ENCODE measurements at regions not wholly inside any gene's neighbourhood (a gene's known extent, or its start where the extent isn't known, plus 50 kb on each side); places are given as distances from the start of the nearest gene placed in this dataset.
"Not testable (repeated sequence)": the region's sequence is repeated elsewhere in the genome, so short reads cannot be mapped to it uniquely, and the experiment has no call there.

GRCh38 chr5:57368010-57368409 is 114.6 kb downstream of the ACTBL2 start:
- CTCF ChIA-PET = no interaction called here
- Mint-ChIP-seq H3K4me1 (no peaks in the 10 kb centered on the region), H3K27ac (no peak overlapping the region), H3K36me3 (no peaks in the 10 kb centered on the region), H3K27me3 (no peaks in the 10 kb centered on the region), H3K9me3 (no peaks in the 10 kb centered on the region), H3K4me3 (no peak overlapping the region)
- no peak for DNase-seq

DNA sequence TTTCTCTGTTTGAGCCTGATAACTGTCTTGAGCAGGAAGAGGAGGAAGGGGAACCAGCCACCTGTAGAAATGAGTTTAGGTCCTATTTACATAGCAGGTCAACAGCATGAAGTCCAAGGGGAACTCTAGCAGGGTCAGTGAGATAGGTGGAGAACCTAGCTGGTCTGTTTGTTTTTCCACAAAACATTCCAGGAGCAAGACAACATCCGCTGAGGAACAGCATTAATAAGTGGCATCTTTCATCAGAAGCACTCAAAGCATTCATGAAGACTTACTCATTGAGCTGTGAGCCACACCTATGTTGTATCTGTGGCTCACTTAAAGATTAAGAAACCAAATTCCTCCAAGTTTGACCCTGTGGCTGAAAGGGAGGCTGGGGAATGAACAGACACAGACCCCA is 115.9 kb downstream of the ACTBL2 start:
- no peaks in the 10 kb centered on the region for H3K9me3 Mint-ChIP-seq
- H3K4me1 Mint-ChIP-seq = no peaks in the 10 kb centered on the region
- H3K27ac Mint-ChIP-seq = no peak overlapping the region
- H3K36me3 Mint-ChIP-seq = no peaks in the 10 kb centered on the region
- CTCF ChIA-PET = no interaction called here
- DNase-seq = no peak
- H3K27me3 Mint-ChIP-seq = no peaks in the 10 kb centered on the region
- no peak overlapping the region for H3K4me3 Mint-ChIP-seq

DNA sequence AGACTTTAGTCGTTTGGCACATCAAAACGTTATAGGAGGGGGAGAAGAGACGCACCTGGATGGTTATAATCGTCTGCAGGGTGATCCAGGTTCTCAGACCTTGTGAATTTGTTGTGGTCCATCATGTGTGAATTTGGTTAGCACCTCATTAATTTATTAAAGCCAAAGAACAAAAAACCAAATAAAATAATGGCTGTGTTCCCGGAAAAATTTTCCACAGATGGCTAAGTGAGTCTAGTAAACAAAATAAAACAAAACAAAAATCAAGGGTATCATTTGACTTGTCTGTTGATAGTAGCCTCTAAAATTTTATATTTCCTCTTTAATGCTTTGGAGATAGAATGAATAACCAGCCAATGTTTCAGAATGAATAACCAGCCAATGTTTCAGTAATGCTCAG is 119.7 kb downstream of the ACTBL2 start:
- Mint-ChIP-seq H3K36me3 (no peaks in the 10 kb centered on the region), H3K4me3 (no peak overlapping the region), H3K27ac (no peak overlapping the region), H3K27me3 (no peaks in the 10 kb centered on the region), H3K9me3 (no peaks in the 10 kb centered on the region), H3K4me1 (no peaks in the 10 kb centered on the region)
- CTCF ChIA-PET = no interaction called here
- no peak for DNase-seq

DNA sequence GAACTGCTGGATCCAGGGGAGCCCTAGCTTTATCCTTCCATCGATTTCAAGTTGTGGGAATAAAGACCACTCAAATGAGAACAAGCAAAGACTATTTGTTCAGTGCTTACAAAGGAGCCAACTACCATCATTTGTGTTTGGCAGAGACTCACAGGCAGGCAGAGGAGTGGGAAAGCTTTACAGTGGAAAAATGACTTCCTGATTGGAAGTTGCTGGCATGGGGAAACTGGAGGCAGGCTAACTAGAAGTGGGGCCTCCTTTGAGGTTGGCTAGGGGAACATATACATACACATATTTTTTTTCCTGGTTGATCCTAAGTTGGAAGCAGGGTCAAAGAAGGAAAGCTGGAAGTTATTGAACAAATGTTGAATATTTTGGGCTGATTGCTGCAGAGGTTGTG is 121.7 kb downstream of the ACTBL2 start:
- Mint-ChIP-seq H3K9me3 (no peaks in the 10 kb centered on the region), H3K4me3 (no peak overlapping the region), H3K4me1 (no peaks in the 10 kb centered on the region), H3K36me3 (no peaks in the 10 kb centered on the region), H3K27ac (no peak overlapping the region), H3K27me3 (no peaks in the 10 kb centered on the region)
- DNase-seq = no peak
- CTCF ChIA-PET = no interaction called here

DNA sequence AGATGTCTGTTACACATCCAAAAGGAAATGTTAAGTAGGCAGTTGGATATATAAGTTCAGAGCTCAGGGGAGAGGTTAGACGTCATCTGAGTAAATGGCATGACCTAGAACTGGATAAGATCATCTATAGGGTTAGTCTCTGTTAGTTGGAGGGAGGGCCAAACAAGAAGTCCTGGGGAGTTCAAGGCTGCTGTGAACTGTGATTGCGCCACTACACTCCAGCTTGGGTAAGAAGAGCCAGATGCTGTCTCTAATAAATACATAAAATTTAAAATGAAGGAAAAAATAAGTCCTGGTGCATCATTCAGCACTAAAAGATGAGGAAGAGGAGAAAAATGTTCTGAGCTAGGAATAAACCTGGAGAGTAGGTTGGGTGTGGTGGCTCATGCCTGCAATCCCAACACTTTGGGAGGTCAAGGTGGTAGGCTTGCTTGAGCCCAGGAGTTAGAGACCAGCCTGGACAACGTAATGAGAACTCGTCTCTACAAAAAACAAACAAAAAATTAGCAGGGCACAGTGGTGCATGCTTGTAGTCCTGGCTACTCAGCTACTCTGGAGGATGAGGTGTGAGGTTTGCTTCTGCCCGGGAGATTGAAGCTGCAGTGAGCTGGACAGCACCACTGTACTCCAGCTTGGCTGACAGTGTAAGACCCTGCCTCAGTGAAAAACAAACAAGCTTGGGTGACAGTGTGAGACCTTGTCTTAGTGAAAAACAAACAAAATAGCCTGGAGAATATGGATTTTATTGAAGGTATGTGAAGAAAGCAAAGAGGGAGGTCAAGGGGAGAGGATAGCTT is 123.6 kb downstream of the ACTBL2 start:
- Mint-ChIP-seq H3K27me3 (no peaks in the 10 kb centered on the region), H3K9me3 (no peaks in the 10 kb centered on the region), H3K27ac (no peak overlapping the region), H3K4me3 (no peak overlapping the region), H3K36me3 (no peaks in the 10 kb centered on the region), H3K4me1 (no peaks in the 10 kb centered on the region)
- CTCF ChIA-PET = no interaction called here
- no peak for DNase-seq

- DNase-seq, H3K4me1 Mint-ChIP-seq, H3K27ac Mint-ChIP-seq, H3K36me3 Mint-ChIP-seq, CTCF ChIA-PET, H3K27me3 Mint-ChIP-seq, H3K4me3 Mint-ChIP-seq, H3K9me3 Mint-ChIP-seq: not testable (repeated sequence)
Observed at GRCh38 chr5:57356850-57357249, 125.8 kb downstream of the ACTBL2 start.

DNA sequence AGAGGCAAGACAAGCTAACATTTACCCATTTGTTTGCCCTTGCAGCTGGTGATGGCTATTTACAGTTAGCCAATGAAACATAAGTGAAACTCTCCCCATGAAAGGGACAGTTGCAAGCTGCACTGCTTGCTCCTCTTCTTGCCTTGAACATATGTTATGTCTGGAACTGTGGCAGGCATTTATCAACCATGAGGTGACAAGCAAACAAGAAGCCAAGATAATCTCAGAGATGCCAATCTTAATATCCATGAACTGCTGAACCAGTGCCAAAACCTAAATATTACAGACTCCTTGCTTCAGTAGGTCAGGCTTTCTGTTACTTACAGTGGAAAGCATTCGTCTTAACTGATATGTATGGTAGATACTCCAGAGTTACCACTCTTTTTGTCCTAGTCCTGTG is 133.4 kb downstream of the ACTBL2 start:
- H3K9me3 Mint-ChIP-seq = no peaks in the 10 kb centered on the region
- H3K4me3 Mint-ChIP-seq = no peak overlapping the region
- H3K27me3 Mint-ChIP-seq = peaks cover 4% of the 10 kb centered on the region
- CTCF ChIA-PET = no interaction called here
- no peak for DNase-seq
- H3K27ac Mint-ChIP-seq = no peak overlapping the region
- H3K4me1 Mint-ChIP-seq = no peaks in the 10 kb centered on the region
- no peaks in the 10 kb centered on the region for H3K36me3 Mint-ChIP-seq

DNA sequence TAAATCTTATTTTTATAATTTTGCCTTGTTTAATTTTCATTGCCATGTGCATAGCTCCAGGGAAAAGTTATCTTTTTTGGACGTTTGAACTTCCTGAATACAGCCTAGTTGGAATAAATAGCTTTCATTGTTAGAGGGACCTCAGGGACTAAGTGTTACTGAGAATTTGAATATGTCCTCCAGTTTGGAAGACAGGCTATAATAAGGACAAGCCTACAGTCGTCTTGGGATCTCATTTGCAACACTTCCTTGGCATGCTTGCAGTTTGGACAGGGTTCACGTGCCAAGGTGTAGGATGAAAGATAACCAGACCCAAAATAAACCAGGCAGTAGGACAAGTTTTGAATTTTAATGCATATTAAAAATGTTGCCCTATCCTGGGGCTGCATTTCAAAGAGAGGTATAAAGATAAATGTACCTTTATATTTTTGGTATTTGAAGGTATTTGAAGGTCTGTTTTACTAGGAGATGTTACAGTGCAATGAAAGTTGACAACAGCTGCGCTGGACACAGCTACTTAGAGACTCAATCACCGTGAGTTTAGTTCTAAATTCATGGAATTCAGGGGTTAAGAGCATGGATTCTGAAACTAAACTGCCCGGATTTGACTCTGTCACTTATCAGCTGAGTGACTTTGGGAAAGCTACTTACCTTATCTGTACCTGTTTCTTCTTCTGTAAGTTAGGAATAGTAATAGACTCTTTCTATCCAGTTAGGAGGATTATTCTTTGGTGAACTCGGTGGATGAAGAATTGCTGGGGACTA is 134.1 kb downstream of the ACTBL2 start:
- H3K4me1 Mint-ChIP-seq = no peaks in the 10 kb centered on the region
- H3K27ac Mint-ChIP-seq = no peak overlapping the region
- H3K9me3 Mint-ChIP-seq = no peaks in the 10 kb centered on the region
- DNase-seq = no peak
- CTCF ChIA-PET = no interaction called here
- no peaks in the 10 kb centered on the region for H3K36me3 Mint-ChIP-seq
- no peak overlapping the region for H3K4me3 Mint-ChIP-seq
- peaks cover 4% of the 10 kb centered on the region for H3K27me3 Mint-ChIP-seq

DNA sequence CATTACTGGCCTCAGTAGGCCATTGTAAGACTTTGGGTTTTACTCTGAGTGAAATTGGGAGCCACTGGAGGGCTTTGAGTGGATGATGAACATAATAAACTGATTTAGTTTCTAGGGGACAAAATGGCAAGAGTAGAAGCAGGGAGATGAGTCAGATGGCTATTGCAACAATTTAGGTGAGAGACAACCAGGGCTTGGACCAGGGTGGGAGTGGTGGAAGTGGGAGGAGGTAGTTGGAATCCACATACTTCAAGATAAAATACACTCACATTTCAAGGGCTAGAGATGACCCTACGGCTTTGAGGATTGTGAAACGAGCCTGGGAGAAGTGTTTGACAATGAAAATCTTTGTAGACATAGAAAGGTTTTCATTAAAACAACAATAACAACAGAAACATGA is 136.3 kb downstream of the ACTBL2 start:
- Mint-ChIP-seq H3K9me3 (no peaks in the 10 kb centered on the region), H3K4me1 (no peaks in the 10 kb centered on the region), H3K27me3 (peaks cover 4% of the 10 kb centered on the region), H3K27ac (no peak overlapping the region), H3K36me3 (no peaks in the 10 kb centered on the region), H3K4me3 (no peak overlapping the region)
- no peak for DNase-seq
- CTCF ChIA-PET = no interaction called here

GRCh38 chr5:57341380-57341979 is 141.1 kb downstream of the ACTBL2 start:
- no peaks in the 10 kb centered on the region for H3K36me3 Mint-ChIP-seq
- H3K27me3 Mint-ChIP-seq = no peaks in the 10 kb centered on the region
- H3K4me3 Mint-ChIP-seq = no peak overlapping the region
- no peak for DNase-seq
- no peaks in the 10 kb centered on the region for H3K4me1 Mint-ChIP-seq
- H3K9me3 Mint-ChIP-seq = no peaks in the 10 kb centered on the region
- H3K27ac Mint-ChIP-seq = no peak overlapping the region
- CTCF ChIA-PET = interaction anchor here (1.1 kb wide), 1 partner anchor 13 kb away, joined by 3 read pairs; no protein-coding TSS in a partner anchor

DNA sequence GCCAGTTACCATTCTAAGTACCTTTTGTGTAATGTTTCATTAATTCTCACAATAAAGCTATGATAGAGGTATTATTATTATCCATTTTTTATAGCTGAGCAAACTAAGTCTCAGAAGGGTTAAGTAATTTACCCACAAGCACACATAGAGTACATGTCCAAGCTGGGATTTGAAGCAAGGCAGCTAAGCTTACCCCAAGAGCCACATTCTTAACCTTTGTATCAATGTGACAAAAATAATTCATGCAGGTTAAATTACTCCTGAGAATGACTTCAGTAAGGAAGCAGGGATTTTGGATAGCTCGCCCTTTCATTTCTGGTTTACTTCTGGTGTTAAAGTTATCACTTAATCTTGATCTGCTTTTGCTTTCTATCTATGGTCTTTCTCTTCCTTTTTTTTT is 141.9 kb downstream of the ACTBL2 start:
- DNase-seq = no peak
- H3K4me1 Mint-ChIP-seq = no peaks in the 10 kb centered on the region
- H3K27ac Mint-ChIP-seq = no peak overlapping the region
- H3K4me3 Mint-ChIP-seq = no peak overlapping the region
- H3K27me3 Mint-ChIP-seq = no peaks in the 10 kb centered on the region
- CTCF ChIA-PET = no interaction called here
- H3K36me3 Mint-ChIP-seq = no peaks in the 10 kb centered on the region
- no peaks in the 10 kb centered on the region for H3K9me3 Mint-ChIP-seq

- H3K27me3 Mint-ChIP-seq = no peaks in the 10 kb centered on the region
Observed at GRCh38 chr5:57339521-57339920, 143.1 kb downstream of the ACTBL2 start.

GRCh38 chr5:57338868-57339340 is 143.7 kb downstream of the ACTBL2 start:
- no peaks in the 10 kb centered on the region for H3K9me3 Mint-ChIP-seq
- H3K36me3 Mint-ChIP-seq = no peaks in the 10 kb centered on the region
- H3K4me1 Mint-ChIP-seq = no peaks in the 10 kb centered on the region
- no peak overlapping the region for H3K27ac Mint-ChIP-seq
- no peaks in the 10 kb centered on the region for H3K27me3 Mint-ChIP-seq
- CTCF ChIA-PET = interaction anchor here (0.7 to 3.1 kb wide), 13 partner anchors 10 to 1122 kb away, joined by 3 to 14 read pairs (median 4); partner anchors contain the start of gene PLK2
- DNase-seq = no peak
- no peak overlapping the region for H3K4me3 Mint-ChIP-seq

More at GRCh38 chr5:57339521-57339920, 143.1 kb downstream of the ACTBL2 start:
- no peak for DNase-seq
- no peaks in the 10 kb centered on the region for H3K9me3 Mint-ChIP-seq
- CTCF ChIA-PET = interaction anchor here (1.3 to 3.1 kb wide), 4 partner anchors 11 to 157 kb away, joined by 4 to 14 read pairs (median 9); no protein-coding TSS in a partner anchor
- H3K27ac Mint-ChIP-seq = no peak overlapping the region
- no peaks in the 10 kb centered on the region for H3K4me1 Mint-ChIP-seq
- no peak overlapping the region for H3K4me3 Mint-ChIP-seq
- H3K36me3 Mint-ChIP-seq = no peaks in the 10 kb centered on the region

GRCh38 chr5:57338068-57338867 is 144.3 kb downstream of the ACTBL2 start:
- Mint-ChIP-seq H3K36me3 (no peaks in the 10 kb centered on the region), H3K27ac (no peak overlapping the region), H3K4me1 (no peaks in the 10 kb centered on the region), H3K9me3 (no peaks in the 10 kb centered on the region), H3K4me3 (no peak overlapping the region), H3K27me3 (no peaks in the 10 kb centered on the region)
- CTCF ChIA-PET = interaction anchor here (0.6 to 3.1 kb wide), 14 partner anchors 9 to 1123 kb away, joined by 3 to 14 read pairs (median 4); partner anchors contain the start of gene PLK2
- peak; percentile 29 for DNase-seq
